Lower leg skin (tissue), 3 donors: ENCODE measurements at regions not wholly inside any gene's neighbourhood (a gene's known extent, or its start where the extent isn't known, plus 50 kb on each side); places are given as distances from the start of the nearest gene placed in this dataset.

Experiments used
- POLR2A ChIP-seq, 2 donors: fragments of 450-650 bp; IDR thresholded peaks; one replicate each; pipeline ENCODE4 v1.6.1; 2016 to 2017; ENCODE audit warnings: antibody characterized with exemption in 2 of 2, mild to moderate bottlenecking in 1 of 2, moderate library complexity in 1 of 2
- TF ChIP-seq, protein P1 (sequence below), 3 donors: fragments of 450-650 bp; IDR thresholded peaks; one replicate each; pipeline ENCODE4 v1.5.1; 2016; ENCODE audit warnings: antibody characterized with exemption in 3 of 3, mild to moderate bottlenecking in 3 of 3, moderate library complexity in 2 of 3

DNA sequence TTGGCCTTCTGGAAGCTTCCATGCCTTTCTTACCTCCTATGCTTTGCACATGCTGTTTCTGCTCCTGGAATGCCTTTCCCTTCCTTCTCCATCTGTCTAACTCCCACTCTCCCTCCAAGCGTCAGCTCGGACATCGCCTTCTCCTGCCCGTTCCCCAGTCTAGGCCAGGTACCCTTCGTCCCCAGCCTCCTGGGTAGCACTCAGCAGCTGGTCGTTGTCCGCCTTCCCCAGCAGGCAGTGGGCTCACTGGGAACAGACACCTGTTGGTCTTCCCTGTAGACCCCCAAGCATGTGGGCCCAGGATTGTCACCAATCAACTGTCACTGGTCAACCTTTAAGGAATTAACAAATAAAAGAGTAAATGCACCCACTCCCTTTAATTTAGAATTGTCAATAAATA is 202.2 kb downstream of the RGS3 start:
- TF ChIP-seq, protein P1, sequence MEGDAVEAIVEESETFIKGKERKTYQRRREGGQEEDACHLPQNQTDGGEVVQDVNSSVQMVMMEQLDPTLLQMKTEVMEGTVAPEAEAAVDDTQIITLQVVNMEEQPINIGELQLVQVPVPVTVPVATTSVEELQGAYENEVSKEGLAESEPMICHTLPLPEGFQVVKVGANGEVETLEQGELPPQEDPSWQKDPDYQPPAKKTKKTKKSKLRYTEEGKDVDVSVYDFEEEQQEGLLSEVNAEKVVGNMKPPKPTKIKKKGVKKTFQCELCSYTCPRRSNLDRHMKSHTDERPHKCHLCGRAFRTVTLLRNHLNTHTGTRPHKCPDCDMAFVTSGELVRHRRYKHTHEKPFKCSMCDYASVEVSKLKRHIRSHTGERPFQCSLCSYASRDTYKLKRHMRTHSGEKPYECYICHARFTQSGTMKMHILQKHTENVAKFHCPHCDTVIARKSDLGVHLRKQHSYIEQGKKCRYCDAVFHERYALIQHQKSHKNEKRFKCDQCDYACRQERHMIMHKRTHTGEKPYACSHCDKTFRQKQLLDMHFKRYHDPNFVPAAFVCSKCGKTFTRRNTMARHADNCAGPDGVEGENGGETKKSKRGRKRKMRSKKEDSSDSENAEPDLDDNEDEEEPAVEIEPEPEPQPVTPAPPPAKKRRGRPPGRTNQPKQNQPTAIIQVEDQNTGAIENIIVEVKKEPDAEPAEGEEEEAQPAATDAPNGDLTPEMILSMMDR (IDR thresholded peaks at IDR 0.05): no peak
- TF ChIP-seq POLR2A (IDR thresholded peaks at IDR 0.05): no peak
